ENCODE measurements at regions not wholly inside any gene's neighbourhood (a gene's known extent, or its start where the extent isn't known, plus 50 kb on each side); places are given as distances from the start of the nearest gene placed in this dataset.
"Not testable (repeated sequence)": the region's sequence is repeated elsewhere in the genome, so short reads cannot be mapped to it uniquely, and the experiment has no call there.

- 85 to 96% (median 92%) methylated on average over 4 of the region's 4 CpGs for WGBS, 5 donors
Measured at GRCh38 chr3:39651993-39652739, 157.2 kb upstream of the MYRIP start.

GRCh38 chr3:39655718-39656117, 153.7 kb upstream of the MYRIP start:
- H3K9me3 ChIP-seq; intact Hi-C loops (cut with DNase I; ENCODE audit: low total_unique reads); H3K27ac ChIP-seq; H3K36me3 ChIP-seq; H3K4me3 ChIP-seq; DNase-seq; H3K27me3 ChIP-seq (replicated peaks in 1 of 7); H3K4me1 ChIP-seq: not testable (repeated sequence)
- WGBS, 5 donors: 92 to 95% (median 94%) methylated on average over 23 to 26 of the region's 26 CpGs

More at GRCh38 chr3:39651993-39652739, 157.2 kb upstream of the MYRIP start:
- Histone ChIP-seq H3K27ac (no peak overlapping the region), H3K36me3 (no peaks in the 10 kb centered on the region), H3K9me3 (peaks cover 0 to 6% (median 0%) of the 10 kb centered on the region in 8 donors), H3K4me1 (no peaks in the 10 kb centered on the region), H3K27me3 (replicated peaks in 1 of 7) (no peaks in the 10 kb centered on the region), H3K4me3 (no peak overlapping the region)
- intact Hi-C loops (cut with DNase I; ENCODE audit: low total_unique reads): no loop called here
- no peak for DNase-seq
- TF ChIP-seq POLR2A (IDR thresholded peaks at IDR 0.05) (no peak), CTCF (IDR thresholded peaks at IDR 0.05 in 8 of 11, conservative IDR thresholded peaks at IDR 0.05 in 3 of 11) (no peak), POLR2AphosphoS5 (IDR thresholded peaks at IDR 0.05) (no peak)

GRCh38 chr3:39657075-39657474, 152.3 kb upstream of the MYRIP start:
- no peak for DNase-seq
- TF ChIP-seq POLR2AphosphoS5 (IDR thresholded peaks at IDR 0.05) (no peak), POLR2A (IDR thresholded peaks at IDR 0.05) (no peak), CTCF (IDR thresholded peaks at IDR 0.05 in 8 of 11, conservative IDR thresholded peaks at IDR 0.05 in 3 of 11) (no peak)
- Histone ChIP-seq H3K9me3 (no peaks in the 10 kb centered on the region), H3K27ac (no peak overlapping the region), H3K4me3 (no peak overlapping the region), H3K27me3 (replicated peaks in 1 of 7) (no peaks in the 10 kb centered on the region), H3K4me1 (no peaks in the 10 kb centered on the region), H3K36me3 (no peaks in the 10 kb centered on the region)
- intact Hi-C loops (cut with DNase I; ENCODE audit: low total_unique reads): no loop called here

- H3K27me3 ChIP-seq (replicated peaks in 1 of 7): no peaks in the 10 kb centered on the region
- no peak for DNase-seq
- H3K36me3 ChIP-seq: no peaks in the 10 kb centered on the region
- H3K9me3 ChIP-seq: no peaks in the 10 kb centered on the region
- TF ChIP-seq CTCF (IDR thresholded peaks at IDR 0.05 in 8 of 11, conservative IDR thresholded peaks at IDR 0.05 in 3 of 11) (no peak), POLR2A (IDR thresholded peaks at IDR 0.05) (no peak), POLR2AphosphoS5 (IDR thresholded peaks at IDR 0.05) (no peak)
- H3K4me1 ChIP-seq: no peaks in the 10 kb centered on the region
- intact Hi-C loops (cut with DNase I; ENCODE audit: low total_unique reads): no loop called here
- H3K27ac ChIP-seq: no peak overlapping the region
- no peak overlapping the region for H3K4me3 ChIP-seq
- WGBS, 5 donors: 91 to 98% (median 95%) methylated on average over 1 of the region's 1 CpG
Measured at GRCh38 chr3:39657775-39658174, 151.6 kb upstream of the MYRIP start.

Data from spleen (tissue), 11 donors.